Liver (tissue), 8 donors: ENCODE measurements at regions not wholly inside any gene's neighbourhood (a gene's known extent, or its start where the extent isn't known, plus 50 kb on each side); places are given as distances from the start of the nearest gene placed in this dataset.

Source experiments
- DNase-seq: peaks from one replicate; pipeline ENCODE4 v3.0.0-alpha.2; 2017; ENCODE audit warnings: low spot score
- H3K27ac ChIP-seq, 2 donors: one replicate each; pipeline ENCODE4 v1.7.0; 2013; ENCODE audit warnings: inconsistent platforms in 2 of 2, low read length in 2 of 2, control low read depth in 1 of 2, low read depth in 1 of 2, mild to moderate bottlenecking in 1 of 2
- H3K27me3 ChIP-seq, 4 donors: one replicate each; pipeline versions ENCODE4 v1.6.1 to v1.7.0; 2013; ENCODE audit warnings: low read length in 3 of 4, inconsistent platforms in 1 of 4, mild to moderate bottlenecking in 1 of 4, moderate library complexity in 1 of 4; ENCODE audit not compliant: control insufficient read depth in 4 of 4, insufficient read depth in 4 of 4
- H3K36me3 ChIP-seq, 4 donors: one replicate each; pipeline versions ENCODE4 v1.6.1 to v1.7.0; 2013; ENCODE audit warnings: low read length in 3 of 4, mild to moderate bottlenecking in 3 of 4, low read depth in 1 of 4, moderate library complexity in 1 of 4; ENCODE audit not compliant: control insufficient read depth in 4 of 4, insufficient read depth in 3 of 4
- H3K4me1 ChIP-seq, 4 donors: one replicate each; pipeline versions ENCODE4 v1.6.1 to v1.7.0; 2013; ENCODE audit warnings: low read length in 3 of 4, mild to moderate bottlenecking in 3 of 4, moderate library complexity in 1 of 4; ENCODE audit not compliant: control insufficient read depth in 4 of 4, insufficient read depth in 4 of 4
- H3K4me3 ChIP-seq, 3 donors: one replicate each; pipeline versions ENCODE4 v1.6.1 to v1.7.0; 2013; ENCODE audit warnings: low read length in 3 of 3, control low read depth in 1 of 3, low read depth in 1 of 3, mild to moderate bottlenecking in 1 of 3
- H3K9ac ChIP-seq, 2 donors: one replicate each; pipeline ENCODE4 v1.7.0; 2013; ENCODE audit warnings: low read length in 2 of 2, mild to moderate bottlenecking in 2 of 2, moderate library complexity in 2 of 2, control low read depth in 1 of 2, low read depth in 1 of 2
- H3K9me3 ChIP-seq, 4 donors: one replicate each; pipeline versions ENCODE4 v1.6.1 to v1.7.0; 2013; ENCODE audit warnings: low read length in 3 of 4; ENCODE audit not compliant: control insufficient read depth in 4 of 4
- CTCF ChIP-seq: fragments of 150-350 bp; IDR thresholded peaks from 2 replicates; pipeline ENCODE4 v1.5.1; 2017; ENCODE audit warnings: improper control_type of control experiment, low read depth, low read length; ENCODE audit not compliant: missing input control
- EGR1 ChIP-seq, 2 donors: IDR thresholded peaks; 2 replicates each; pipeline ENCODE4 v1.6.1; 2016 to 2018; ENCODE audit warnings: antibody characterized with exemption in 2 of 2, low read depth in 2 of 2
- FOXA1 ChIP-seq: IDR thresholded peaks from 2 replicates; pipeline ENCODE4 v1.6.1; 2016; ENCODE audit warnings: antibody characterized with exemption
- FOXA2 ChIP-seq: IDR thresholded peaks from 2 replicates; pipeline ENCODE4 v1.6.1; 2016; ENCODE audit warnings: antibody characterized with exemption
- GABPA ChIP-seq, 2 donors: IDR thresholded peaks in 1 of 2; conservative IDR thresholded peaks in 1 of 2; 2 replicates each; pipeline ENCODE4 v1.6.1; 2016; ENCODE audit warnings: antibody characterized with exemption in 2 of 2, mild to moderate bottlenecking in 1 of 2, moderate library complexity in 1 of 2
- HNF4G ChIP-seq: IDR thresholded peaks from 2 replicates; pipeline ENCODE4 v1.6.1; 2016; ENCODE audit warnings: antibody characterized with exemption
- JUND ChIP-seq, 2 donors: IDR thresholded peaks; 2 replicates each; pipeline ENCODE4 v1.6.1; 2016; ENCODE audit warnings: antibody characterized with exemption in 2 of 2
- MAX ChIP-seq: IDR thresholded peaks from 2 replicates; pipeline ENCODE4 v1.6.1; 2016; ENCODE audit warnings: antibody characterized with exemption
- NR2F2 ChIP-seq: IDR thresholded peaks from 2 replicates; pipeline ENCODE4 v1.6.1; 2016; ENCODE audit warnings: antibody characterized with exemption
- RAD21 ChIP-seq, 2 donors: IDR thresholded peaks; 2 replicates each; pipeline ENCODE4 v1.6.1; 2016; ENCODE audit warnings: antibody characterized with exemption in 2 of 2, mild to moderate bottlenecking in 2 of 2
- REST ChIP-seq: IDR thresholded peaks from 2 replicates; pipeline ENCODE4 v1.6.1; 2016; ENCODE audit warnings: antibody characterized with exemption, mild to moderate bottlenecking
- RXRA ChIP-seq, 2 donors: IDR thresholded peaks; 2 replicates each; pipeline ENCODE4 v1.6.1; 2017 to 2018; ENCODE audit warnings: antibody characterized with exemption in 2 of 2, mild to moderate bottlenecking in 1 of 2
- SP1 ChIP-seq: IDR thresholded peaks from 2 replicates; pipeline ENCODE4 v1.6.1; 2018; ENCODE audit warnings: antibody characterized with exemption, mild to moderate bottlenecking
- TAF1 ChIP-seq: conservative IDR thresholded peaks from 2 replicates; pipeline ENCODE4 v1.6.1; 2016; ENCODE audit warnings: antibody characterized with exemption, mild to moderate bottlenecking
- ZBTB33 ChIP-seq: IDR thresholded peaks from 2 replicates; pipeline ENCODE4 v1.6.1; 2016; ENCODE audit warnings: antibody characterized with exemption
- WGBS: extraction: QIAGEN DNeasy Blood & Tissue Kit; methylation state at CpG from one replicate; pipeline ENCODE4 v1.1.7; 2013; 5-methylcytosine and 5-hydroxymethylcytosine counted together
- TF ChIP-seq, protein P1 (sequence below): IDR thresholded peaks from 2 replicates; pipeline ENCODE4 v1.6.1; 2016; ENCODE audit warnings: antibody characterized with exemption
- donor health status: healthy.
- donor health status: healthy.
- donor health status: healthy.
- donor health status: healthy.
- donor health status: healthy.

- Histone ChIP-seq H3K4me3 (no peak overlapping the region), H3K27me3 (no peaks in the 10 kb centered on the region), H3K4me1 (no peaks in the 10 kb centered on the region), H3K27ac (no peak overlapping the region), H3K9me3 (peaks cover 0 to 3% (median 1%) of the 10 kb centered on the region in 4 donors), H3K36me3 (no peaks in the 10 kb centered on the region), H3K9ac (no peak overlapping the region)
- no peak for DNase-seq
- TF ChIP-seq NR2F2 (no peak), MAX (no peak), EGR1 (IDR thresholded peaks at IDR 0.05; ENCODE audit: low read depth in 2 of 2) (no peak), FOXA1 (no peak), SP1 (no peak), RAD21 (IDR thresholded peaks at IDR 0.05) (no peak), TAF1 (no peak)
- WGBS: 74% methylated on average over 1 of the region's 1 CpG
Measured at GRCh38 chr6:3665608-3666007, 85.9 kb downstream of the PXDC1 start.

GRCh38 chr6:3664625-3665041 lies 86.9 kb downstream of the PXDC1 start:
- Histone ChIP-seq H3K27ac (no peak overlapping the region), H3K27me3 (no peaks in the 10 kb centered on the region), H3K9me3 (peaks cover 0 to 3% (median 1%) of the 10 kb centered on the region in 4 donors), H3K36me3 (no peaks in the 10 kb centered on the region), H3K4me3 (no peak overlapping the region), H3K4me1 (no peaks in the 10 kb centered on the region), H3K9ac (no peak overlapping the region)
- no peak for DNase-seq
- no peak for TF ChIP-seq HNF4G
- TF ChIP-seq ZBTB33: no peak
- no peak for TF ChIP-seq TAF1
- TF ChIP-seq NR2F2: no peak
- TF ChIP-seq EGR1 (IDR thresholded peaks at IDR 0.05; ENCODE audit: low read depth in 2 of 2): no peak
- TF ChIP-seq, protein P1, sequence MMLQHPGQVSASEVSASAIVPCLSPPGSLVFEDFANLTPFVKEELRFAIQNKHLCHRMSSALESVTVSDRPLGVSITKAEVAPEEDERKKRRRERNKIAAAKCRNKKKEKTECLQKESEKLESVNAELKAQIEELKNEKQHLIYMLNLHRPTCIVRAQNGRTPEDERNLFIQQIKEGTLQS: no peak
- TF ChIP-seq MAX: no peak
- no peak for TF ChIP-seq SP1
- 80% methylated on average over 8 of the region's 8 CpGs for WGBS

GRCh38 chr6:3663811-3664210 lies 87.7 kb downstream of the PXDC1 start:
- Histone ChIP-seq H3K4me3 (no peak overlapping the region), H3K9me3 (no peaks in the 10 kb centered on the region), H3K27ac (no peak overlapping the region), H3K36me3 (no peaks in the 10 kb centered on the region), H3K27me3 (no peaks in the 10 kb centered on the region), H3K9ac (no peak overlapping the region), H3K4me1 (no peaks in the 10 kb centered on the region)
- DNase-seq: no peak
- 87% methylated on average over 6 of the region's 6 CpGs for WGBS
- no peak for TF ChIP-seq HNF4G
- TF ChIP-seq JUND (IDR thresholded peaks at IDR 0.05): no peak
- TF ChIP-seq GABPA (IDR thresholded peaks at IDR 0.05 in 1 of 2, conservative IDR thresholded peaks at IDR 0.05 in 1 of 2): no peak
- TF ChIP-seq, protein P1: no peak
- no peak for TF ChIP-seq RXRA (IDR thresholded peaks at IDR 0.05)
- TF ChIP-seq FOXA2: no peak
- TF ChIP-seq CTCF: no peak
- TF ChIP-seq NR2F2: no peak
- no peak for TF ChIP-seq REST
- TF ChIP-seq SP1: no peak
- TF ChIP-seq RAD21 (IDR thresholded peaks at IDR 0.05): no peak
- no peak for TF ChIP-seq MAX
